GM18519 (cell line): ENCODE measurements at regions not wholly inside any gene's neighbourhood (a gene's known extent, or its start where the extent isn't known, plus 50 kb on each side); places are given as distances from the start of the nearest gene placed in this dataset.
"Not testable (repeated sequence)": the region's sequence is repeated elsewhere in the genome, so short reads cannot be mapped to it uniquely, and the experiment has no call there.

ENCODE experiments used
- ATAC-seq: cut with Tn5 transposase; IDR thresholded peaks from one replicate; pipeline ENCODE4 v1.9.1; 2021; ENCODE audit warnings: mild to moderate bottlenecking, moderate library complexity; ENCODE audit not compliant: unreplicated experiment, low FRiP score

DNA sequence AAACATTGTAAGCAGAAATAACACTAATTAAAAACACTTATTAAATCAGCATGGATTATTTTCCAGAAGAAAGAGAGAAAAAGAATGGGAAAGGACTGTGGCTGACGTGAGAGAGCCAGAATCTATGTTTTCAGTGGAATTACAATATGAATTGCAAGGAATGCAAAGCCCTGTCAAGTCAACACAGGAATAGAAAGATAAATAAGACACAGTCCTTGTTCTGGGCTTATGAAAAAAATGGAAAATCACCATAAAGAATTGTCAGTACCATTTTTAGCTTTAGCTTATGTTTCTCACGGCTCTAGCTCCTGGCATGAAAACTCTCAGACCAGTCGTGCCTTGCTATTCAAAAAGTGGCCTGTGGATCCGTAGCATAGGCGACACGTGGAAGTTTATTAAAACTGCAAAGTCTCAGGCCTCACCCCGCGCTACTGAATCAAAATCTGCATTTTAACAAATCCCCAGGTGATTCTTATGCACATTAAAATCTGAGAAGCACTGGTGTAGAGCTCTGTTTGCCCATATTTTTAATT, 549.1 kb downstream of the RPS29 start:
- ATAC-seq = no peak

DNA sequence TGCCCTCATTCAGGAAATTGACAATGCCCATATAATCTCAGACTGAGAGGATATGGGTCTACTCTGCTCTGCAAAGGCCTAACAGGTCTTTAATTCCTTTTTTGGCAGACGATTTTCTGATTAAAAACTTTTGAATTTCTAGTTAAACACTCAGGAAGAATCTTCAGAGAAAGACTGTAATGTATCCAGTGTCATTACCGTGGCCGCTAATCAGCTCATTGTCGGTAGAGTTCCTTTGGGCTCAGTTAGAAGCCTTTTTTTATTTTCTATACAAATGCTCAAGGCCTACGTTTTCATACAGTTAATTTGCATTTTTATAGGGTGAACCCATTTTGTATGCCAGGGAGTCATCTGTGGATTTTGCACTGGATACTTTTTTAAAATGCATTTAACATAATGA, 549.9 kb downstream of the RPS29 start:
- no peak for ATAC-seq

DNA sequence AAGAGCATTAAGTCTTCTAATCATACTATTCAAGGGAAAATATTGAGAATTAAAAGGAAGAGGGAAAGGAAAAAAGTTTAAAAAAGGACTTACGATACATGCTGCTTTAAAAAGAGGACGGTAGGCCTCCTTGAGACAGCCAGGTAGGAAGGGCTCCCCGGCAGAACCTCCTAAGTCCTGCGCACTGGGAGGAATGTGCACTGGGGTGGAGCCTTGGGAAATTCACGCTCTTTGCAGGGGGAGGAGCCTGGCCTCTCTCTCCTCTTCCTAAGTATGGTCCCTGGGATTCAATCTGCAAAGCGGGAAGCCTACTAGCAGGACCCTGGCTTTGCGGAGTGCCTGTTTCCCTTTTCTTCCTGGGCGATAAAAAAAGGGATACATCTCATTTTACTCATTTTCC, 553.0 kb downstream of the RPS29 start:
- no peak for ATAC-seq

DNA sequence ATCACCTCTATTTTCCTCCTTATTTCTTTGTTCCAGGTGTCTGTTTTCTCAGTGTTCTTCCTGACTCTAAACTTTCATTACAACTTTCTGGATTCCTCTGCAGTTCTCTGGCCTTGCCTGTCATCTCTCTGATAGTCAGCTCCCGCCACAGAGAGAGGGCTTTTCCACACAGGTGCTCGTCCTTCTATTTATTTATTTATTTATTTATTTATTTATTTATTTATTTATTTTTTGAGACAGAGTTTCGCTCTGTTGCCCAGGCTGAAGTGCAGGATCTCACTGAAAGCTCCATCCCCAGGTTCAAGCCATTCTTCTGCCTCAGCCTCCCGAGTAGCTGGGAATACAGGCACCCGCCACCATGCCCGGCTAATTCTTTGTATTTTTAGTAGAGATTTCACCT, 554.5 kb downstream of the RPS29 start:
- ATAC-seq = not testable (repeated sequence)

DNA sequence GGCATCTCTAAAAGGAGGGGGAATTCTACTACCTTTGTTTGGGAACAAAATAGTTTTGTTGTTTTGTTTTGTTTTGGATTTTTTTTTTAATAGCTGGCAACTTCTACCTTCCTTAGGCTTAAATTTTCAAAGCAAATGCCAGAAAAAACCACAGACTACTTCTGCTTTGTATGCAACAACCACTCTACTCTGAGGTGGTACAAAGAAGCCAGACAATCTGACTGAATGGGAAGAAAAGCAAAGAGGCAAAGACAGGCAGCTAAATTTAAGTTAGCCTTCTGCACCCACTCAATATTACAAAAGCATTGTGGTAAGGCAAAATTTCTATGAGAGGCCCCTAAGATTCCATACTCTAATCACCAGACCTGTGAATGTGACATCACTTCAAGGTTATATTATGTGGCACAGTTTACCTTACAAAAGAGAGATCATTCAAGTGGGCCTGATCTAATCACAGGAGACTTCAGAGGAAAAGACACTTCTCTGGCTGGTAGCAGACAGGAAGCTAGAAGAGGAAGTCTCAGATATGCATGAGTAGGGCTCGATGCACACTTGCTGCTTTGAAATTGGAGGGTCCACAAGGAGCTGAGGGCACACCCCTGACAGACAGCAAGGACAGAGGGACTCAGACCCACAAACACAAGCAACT, 566.6 kb downstream of the RPS29 start:
- ATAC-seq = no peak

DNA sequence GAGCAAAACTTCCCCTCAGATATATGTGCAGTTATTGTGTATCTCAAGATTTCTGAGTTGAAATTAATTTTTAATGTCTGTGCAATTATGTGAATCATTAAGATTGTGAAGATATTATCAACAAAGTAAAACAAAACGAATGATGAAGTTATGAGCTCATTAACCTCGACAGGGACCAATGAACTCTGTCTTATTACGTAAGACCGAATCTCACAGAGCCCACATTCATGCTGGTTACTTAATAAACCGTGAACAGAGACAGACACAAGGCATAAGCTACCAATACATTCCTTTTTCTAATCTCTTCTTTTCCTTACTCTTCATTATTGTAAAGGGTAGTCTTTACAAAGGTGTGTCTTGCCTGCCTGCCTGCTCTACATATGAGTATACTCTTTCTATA, 568.7 kb downstream of the RPS29 start:
- ATAC-seq = no peak

DNA sequence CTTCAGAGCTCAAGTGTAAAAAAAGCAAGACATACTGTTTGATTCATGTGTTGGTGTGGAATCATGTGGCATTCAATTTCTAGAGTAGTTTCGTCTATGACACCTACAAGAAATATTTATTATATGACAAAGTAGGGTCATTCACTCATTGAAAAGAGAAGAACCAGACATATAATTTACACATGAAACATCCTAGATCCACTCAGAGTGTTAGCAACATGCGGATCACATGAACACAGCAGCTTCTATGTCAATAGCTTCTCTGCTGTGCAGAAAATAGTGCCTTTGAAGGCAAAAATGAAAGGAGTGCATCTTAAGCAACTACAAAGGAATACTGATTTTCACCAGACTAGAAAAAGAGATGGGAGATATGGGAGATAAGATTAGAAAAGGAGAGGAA, 569.8 kb downstream of the RPS29 start:
- no peak for ATAC-seq

DNA sequence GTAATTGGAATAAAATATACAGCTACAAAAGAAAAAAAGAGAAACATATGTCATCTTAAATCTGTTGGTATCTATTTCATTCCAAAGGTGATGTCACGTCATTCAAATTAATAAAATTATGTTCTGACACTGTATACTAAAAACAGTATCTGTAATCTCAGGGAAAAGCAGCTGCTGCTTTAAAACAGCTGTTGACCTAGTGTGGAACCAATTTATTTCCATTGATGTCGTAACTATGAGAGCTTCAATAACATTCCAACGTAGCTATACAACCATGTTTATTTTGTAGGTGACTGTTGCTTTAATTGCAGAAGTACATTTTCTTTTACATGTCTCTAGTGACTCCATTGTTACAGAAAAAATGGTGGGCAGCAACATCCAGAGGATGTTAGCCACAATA, 571.7 kb downstream of the RPS29 start:
- no peak for ATAC-seq

DNA sequence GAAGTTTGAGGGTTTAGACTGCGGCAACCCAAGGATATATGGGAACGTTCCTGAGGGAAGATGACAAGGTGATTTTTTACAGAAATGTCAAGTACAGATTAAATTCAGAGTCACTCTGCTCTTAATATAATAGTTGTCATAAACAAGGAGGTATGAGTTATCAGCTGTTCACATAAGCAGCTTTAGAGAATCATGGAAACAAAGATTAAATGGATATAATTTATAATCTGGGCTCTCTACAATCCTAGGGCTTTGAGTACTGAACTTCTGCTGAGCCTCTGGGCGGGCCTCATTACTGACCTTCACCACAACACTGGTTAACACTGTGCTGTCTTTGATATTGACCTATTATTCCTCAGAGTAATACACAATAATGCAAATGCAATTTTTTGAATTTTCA, 577.8 kb downstream of the RPS29 start:
- no peak for ATAC-seq

DNA sequence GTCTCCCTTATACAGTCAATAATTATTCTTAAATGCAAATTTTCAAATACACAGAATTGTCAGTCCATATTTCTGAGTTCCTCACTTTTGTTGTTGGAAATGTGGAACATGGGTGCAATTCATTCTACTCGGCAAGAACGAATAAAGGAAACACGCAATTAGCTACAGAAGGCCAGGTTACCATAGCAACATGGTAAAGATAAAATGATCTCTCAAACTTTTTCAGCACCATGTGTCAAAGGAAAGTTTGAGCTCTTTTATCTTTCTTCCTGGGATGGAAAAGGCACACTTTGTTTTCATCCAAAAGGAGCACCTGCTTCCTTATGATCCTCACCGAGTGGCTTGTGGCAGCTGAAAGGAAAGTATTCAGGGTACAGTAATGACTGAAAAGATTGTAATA, 595.0 kb downstream of the RPS29 start:
- ATAC-seq = no peak

DNA sequence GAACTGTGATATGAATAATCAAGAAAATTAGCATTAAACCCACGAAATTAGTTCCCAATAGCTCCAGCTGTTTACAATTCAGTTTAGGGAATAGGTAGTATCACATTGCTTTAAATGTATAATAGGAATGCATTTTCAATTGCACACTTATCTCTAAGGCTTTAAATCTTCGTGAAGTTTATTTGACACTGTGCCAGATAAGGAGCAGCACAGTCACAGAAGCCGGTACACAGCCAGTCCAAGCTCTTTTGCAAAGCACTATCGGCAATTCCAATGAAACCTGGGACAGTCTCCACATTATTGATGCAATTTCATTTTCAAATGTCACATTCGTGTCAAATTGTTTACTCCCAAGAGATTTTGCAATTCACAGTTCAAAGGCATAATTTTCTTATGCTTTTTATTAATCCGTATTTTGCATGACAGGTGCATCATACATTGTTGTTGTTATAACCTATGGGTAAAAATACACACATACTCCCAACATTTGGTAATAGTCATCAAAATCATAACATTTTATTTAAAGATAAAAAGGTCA, 602.8 kb downstream of the RPS29 start:
- no peak for ATAC-seq

DNA sequence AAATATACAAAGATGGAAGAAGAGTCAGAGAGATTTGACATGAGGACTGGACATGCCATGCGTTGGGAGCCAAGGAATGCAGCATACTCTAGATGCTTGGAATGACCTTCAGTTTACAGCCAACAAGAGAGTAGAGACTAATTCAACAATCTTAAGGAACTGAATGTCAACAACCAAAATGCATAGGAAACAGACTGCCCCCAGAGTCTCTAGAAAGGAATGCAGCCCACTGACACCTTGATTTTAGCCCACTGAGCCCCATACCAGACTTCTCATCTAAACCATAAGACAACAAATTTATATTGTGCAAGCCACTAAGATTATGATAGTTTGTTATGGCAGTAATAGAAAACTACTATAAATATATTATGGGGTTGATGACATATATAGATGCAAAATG, 611.2 kb downstream of the RPS29 start:
- ATAC-seq = no peak

DNA sequence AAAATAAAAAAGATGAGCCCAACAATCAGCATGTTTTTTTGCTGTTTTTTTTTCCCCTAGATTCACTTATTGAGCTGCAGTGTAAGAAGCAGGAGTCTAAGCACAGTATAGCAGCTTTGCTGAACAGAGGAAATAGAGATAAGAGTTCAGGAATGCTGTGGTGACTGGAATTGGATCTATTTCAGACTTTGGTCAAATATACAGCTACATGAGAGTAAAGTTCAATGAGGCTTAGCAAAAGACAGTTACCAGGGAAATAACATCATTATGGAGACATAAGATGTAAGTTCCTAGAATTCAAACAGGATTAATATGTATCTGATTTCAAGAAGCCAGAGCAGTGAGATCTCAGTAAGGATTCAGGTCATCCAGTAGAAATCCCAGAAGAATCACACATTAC, 613.0 kb downstream of the RPS29 start:
- no peak for ATAC-seq

DNA sequence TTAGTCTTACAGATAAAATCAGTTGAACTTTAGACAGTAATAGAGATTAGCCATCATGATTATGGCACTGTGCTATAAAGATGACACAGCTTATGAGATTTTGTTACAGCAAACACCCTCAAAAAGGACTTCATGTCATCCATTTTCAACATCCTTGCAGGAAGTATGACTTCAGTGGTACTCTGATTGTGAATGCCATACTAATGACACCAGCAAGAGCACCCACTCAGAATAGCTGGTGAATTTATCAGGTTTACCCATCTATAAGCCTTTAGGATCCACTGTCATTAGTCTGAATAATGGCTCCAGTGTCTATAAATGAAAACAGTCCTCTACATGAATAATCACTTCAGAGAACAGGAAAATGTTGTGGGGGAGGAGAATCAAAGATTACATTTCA, 615.2 kb downstream of the RPS29 start:
- no peak for ATAC-seq

DNA sequence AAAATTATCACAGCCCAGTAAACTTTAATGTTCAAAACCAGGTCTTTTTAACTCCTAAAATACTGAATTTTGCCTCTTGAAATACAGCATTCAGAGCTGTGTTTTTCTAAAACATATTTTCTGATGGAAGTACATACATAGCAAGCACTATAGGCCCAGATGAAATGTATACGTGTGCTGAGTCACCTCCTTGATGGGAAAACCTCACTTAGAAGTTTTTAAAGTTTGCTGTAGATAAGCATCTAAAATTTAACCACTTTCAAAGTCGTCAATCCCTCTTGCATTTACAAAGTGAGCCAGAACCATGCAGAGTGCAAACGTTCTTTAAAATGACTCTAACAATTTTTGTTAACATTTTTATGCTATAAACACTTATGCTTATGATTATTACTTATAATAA, 618.8 kb downstream of the RPS29 start:
- ATAC-seq = no peak

DNA sequence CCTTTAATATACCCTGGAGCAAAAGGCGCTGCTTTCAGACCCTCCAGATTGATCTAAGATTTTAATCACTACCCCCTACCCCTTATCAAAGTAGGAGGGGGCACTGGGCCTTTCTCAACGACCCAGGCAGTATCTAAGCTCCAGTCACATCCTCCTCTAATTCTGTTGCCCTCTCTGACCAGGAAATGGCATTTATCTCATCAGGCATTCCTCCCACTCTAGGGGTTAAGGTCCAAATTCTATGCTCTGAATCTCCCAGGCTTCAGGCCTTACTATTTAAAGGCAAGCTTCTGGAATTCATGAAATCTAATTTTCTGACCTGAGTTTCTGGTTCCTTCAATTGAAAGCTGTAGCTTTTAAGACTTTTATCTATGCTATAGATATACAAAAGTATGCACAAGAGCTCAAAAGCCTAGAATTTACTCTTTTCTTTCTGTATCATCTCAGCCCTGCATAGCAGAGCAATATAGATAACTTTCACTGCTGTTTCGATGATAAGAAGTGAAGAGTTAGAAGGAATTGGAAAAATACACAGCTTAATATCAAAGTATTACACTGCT, 622.9 kb downstream of the RPS29 start:
- no peak for ATAC-seq

DNA sequence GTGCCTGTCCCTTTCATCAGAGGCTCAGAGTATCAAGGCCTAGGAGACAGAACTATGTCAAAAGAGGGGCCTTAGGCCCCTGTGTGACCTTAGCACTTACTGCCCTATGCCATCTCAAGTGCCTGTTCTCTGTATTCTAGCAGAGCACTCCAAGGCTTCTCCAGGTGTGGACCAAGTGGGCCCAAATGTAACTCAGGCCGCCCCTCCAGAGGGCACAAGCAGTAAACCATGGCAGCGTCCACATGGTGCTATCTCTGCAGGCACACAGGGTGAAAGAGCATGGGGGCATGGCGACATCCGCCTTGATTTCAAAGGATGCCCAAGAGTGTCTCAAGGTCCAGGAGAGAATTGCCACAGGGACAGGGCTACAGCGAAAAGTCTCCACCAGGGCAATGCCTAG, 628.7 kb downstream of the RPS29 start:
- no peak for ATAC-seq

DNA sequence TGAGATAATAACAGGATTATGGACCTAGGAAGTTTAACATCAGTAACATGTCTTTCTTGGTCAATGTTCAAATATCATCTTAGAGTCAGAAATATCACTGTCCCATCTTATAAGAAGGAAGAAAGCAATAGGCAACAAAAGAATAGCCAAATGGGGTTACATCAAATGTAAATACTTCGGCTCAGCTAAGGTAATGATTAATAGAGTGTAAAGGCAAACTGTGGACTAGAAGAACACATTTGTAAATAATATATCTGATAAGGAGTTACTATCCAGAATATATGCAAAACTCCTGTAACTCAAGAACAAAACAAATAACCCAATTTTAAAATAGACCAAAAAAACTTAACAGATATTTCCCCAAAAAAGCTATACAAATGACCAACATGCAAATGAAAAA, 630.3 kb downstream of the RPS29 start:
- ATAC-seq = no peak

DNA sequence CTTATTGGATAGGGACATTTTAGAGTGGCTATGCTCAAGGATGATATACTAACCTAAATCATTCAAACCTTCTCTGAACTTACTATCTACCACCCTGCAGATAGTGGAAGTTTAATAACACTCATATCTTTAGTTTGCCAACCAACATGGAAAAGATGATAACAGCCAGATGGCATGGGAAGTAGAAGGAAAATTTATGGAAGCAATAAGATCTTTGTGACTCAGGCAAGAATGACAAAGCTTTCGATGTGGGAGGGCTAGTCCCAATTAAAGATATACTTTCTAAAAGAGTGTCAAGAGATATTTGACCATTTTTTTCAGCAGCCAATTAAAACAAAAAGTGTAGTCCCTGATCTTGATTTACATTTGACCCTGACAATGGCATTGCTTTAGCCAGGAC, 631.7 kb downstream of the RPS29 start:
- ATAC-seq = no peak

DNA sequence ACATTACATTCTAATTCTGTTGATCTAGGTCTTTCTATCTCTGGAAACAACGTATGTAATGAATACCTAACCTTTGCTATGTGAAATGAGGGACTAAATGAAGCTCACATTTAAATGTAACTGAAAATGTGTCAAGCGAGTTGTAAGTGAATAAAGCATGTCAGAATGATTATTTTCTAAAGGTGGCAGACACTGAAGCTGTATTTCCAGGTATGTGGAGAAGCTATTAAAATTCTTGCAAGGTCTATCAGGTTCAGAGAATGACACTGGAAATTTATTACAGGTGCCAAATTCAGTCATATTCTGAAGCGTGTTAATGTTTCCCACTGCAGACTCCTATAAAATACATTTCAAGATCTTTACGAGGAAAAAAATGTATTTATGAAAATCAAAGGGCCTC, 641.4 kb downstream of the RPS29 start:
- no peak for ATAC-seq

DNA sequence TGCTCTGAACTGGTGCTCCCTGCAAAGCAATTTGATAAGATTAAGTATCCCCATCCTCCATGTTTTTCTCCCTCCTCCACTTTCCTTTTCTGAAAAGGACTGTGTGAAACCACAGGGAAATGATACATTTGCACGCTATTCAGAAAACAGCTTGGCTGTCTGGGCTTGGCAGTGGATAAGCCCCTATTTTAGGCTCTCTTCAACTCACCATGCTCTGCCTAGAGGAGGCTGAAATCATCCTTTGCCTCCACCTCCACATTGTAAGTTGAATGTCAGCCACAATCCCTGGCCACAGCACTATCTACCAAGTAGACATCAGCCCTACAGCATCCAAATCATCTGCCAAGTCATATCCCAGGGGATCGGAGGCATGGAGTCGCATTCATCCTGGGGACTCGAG, 642.3 kb downstream of the RPS29 start:
- ATAC-seq = no peak

DNA sequence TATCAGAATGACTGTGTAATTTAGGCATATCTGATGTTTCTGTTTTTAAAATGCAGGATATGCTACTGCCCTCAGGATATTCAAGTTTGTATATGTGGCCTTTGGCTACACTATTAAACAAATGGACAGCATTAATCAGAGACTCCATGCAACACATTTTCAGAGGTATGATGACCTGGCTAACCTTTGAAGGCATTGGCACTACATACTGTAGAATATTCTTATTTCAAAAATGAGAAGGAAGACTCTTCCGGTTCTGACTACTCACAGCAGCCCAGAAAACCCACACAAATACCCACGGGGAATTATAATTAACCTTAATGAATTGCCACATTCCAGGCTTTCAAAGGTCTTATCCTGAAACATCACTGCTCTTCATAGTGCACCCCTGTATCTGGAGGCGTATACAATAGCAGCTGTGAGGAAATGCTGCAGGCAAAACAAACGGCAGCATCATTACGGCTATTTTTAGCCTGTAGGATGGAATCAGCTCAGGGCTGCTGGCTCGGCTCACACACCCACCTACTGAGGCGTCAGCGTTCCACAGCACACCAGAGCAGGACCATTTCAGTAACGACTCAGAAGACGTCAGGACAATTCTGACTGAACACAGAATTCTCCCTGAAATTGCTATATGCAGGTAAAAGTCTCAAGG, 648.5 kb downstream of the RPS29 start:
- no peak for ATAC-seq
